GM10248 (cell line): ENCODE measurements at regions not wholly inside any gene's neighbourhood (a gene's known extent, or its start where the extent isn't known, plus 50 kb on each side); places are given as distances from the start of the nearest gene placed in this dataset.

Experiments
- CTCF ChIA-PET: fragments of 300-600 bp; sonication (Branson Sonifier 250); formaldehyde crosslinking; extraction: SDS; loops from one replicate; lab custom pipeline; 2021; ENCODE audit warnings: antibody characterized with exemption; lab: Yijun Ruan, JAX
- POLR2A ChIA-PET: fragments of 350-650 bp; sonication (Branson Sonifier 250); formaldehyde crosslinking; extraction: SDS; loops from one replicate; lab custom pipeline; 2020; ENCODE audit warnings: antibody characterized with exemption; lab: Yijun Ruan, JAX
- DNase-seq: peaks from one replicate; pipeline ENCODE4 v3.0.0; 2012; ENCODE audit errors: extremely low spot score
- CTCF ChIP-seq: IDR thresholded peaks from 2 replicates; pipeline ENCODE4 v1.5.1; 2012; ENCODE audit warnings: mild to moderate bottlenecking, low read depth; ENCODE audit errors: extremely low read depth, missing control alignments, control extremely low read depth

GRCh38 chrX:117376460-117376859 is 740.1 kb downstream of the KLHL13 start:
- ChIA-PET CTCF (no interaction called here), POLR2A (no interaction called here)
- DNase-seq, result no peak
- TF ChIP-seq CTCF, result no peak

- CTCF ChIA-PET, result no interaction called here
- no peak for TF ChIP-seq CTCF
- POLR2A ChIA-PET, result no interaction called here
- DNase-seq, result no peak
Observed at GRCh38 chrX:117335209-117335608, 781.4 kb downstream of the KLHL13 start.

GRCh38 chrX:117327373-117327772 is 789.2 kb downstream of the KLHL13 start:
- TF ChIP-seq CTCF, result no peak
- ChIA-PET CTCF (no interaction called here), POLR2A (no interaction called here)
- DNase-seq, result no peak

GRCh38 chrX:117325706-117326105 is 790.9 kb downstream of the KLHL13 start:
- no peak for TF ChIP-seq CTCF
- ChIA-PET CTCF (no interaction called here), POLR2A (no interaction called here)
- no peak for DNase-seq

GRCh38 chrX:117305168-117305766 is 811.3 kb downstream of the KLHL13 start:
- ChIA-PET POLR2A (no interaction called here), CTCF (no interaction called here)
- no peak for DNase-seq
- TF ChIP-seq CTCF, result no peak

- no peak for DNase-seq
- CTCF ChIA-PET, result no interaction called here
- POLR2A ChIA-PET, result no interaction called here
- TF ChIP-seq CTCF, result no peak
Observed at GRCh38 chrX:117301086-117301485, 815.5 kb downstream of the KLHL13 start.

- ChIA-PET CTCF (no interaction called here), POLR2A (no interaction called here)
- no peak for TF ChIP-seq CTCF
- no peak for DNase-seq
Observed at GRCh38 chrX:117291760-117292159, 824.9 kb downstream of the KLHL13 start.
